HepG2 (cell line): ENCODE measurements at regions not wholly inside any gene's neighbourhood (a gene's known extent, or its start where the extent isn't known, plus 50 kb on each side); places are given as distances from the start of the nearest gene placed in this dataset.

Experiments used
- GABPA ChIP-seq, 2 experiments: IDR thresholded peaks; 2 replicates each; pipeline ENCODE4 v1.6.1; 2011 to 2016; ENCODE audit warnings: low read depth in 2 of 2, low read length in 1 of 2, missing biosample characterization in 1 of 2, missing genetic modification characterization in 1 of 2
- MXI1 ChIP-seq: IDR thresholded peaks from 3 replicates; pipeline ENCODE4 v1.6.1; 2012; ENCODE audit warnings: low read depth, low read length, inconsistent platforms, borderline replicate concordance
- NFYB ChIP-seq: sonication (generic); formaldehyde crosslinking; IDR thresholded peaks from 2 replicates; pipeline ENCODE4 v1.4.0; 2020; ENCODE audit warnings: missing genetic modification reagents
- POLR2A ChIP-seq, 2 experiments: IDR thresholded peaks; 2 replicates each; pipeline ENCODE4 v1.6.1; 2011; ENCODE audit warnings: low read depth in 2 of 2, low read length in 2 of 2, mild to moderate bottlenecking in 1 of 2, moderate library complexity in 1 of 2; ENCODE audit not compliant: insufficient read depth in 1 of 2
- RFX5 ChIP-seq: IDR thresholded peaks from 2 replicates; pipeline ENCODE4 v1.6.1; 2011; ENCODE audit warnings: low read depth, low read length, improper control_type of control experiment
- SETDB1 ChIP-seq: sonication (generic); formaldehyde crosslinking; IDR thresholded peaks from 2 replicates; pipeline ENCODE4 v1.5.1; 2020; ENCODE audit warnings: missing genetic modification reagents, mild to moderate bottlenecking, borderline replicate concordance
- SMAD3 ChIP-seq: sonication (generic); formaldehyde crosslinking; IDR thresholded peaks from 2 replicates; pipeline ENCODE4 v1.4.0; 2020; ENCODE audit warnings: missing genetic modification reagents
- TBX2 ChIP-seq: sonication (generic); formaldehyde crosslinking; IDR thresholded peaks from 2 replicates; pipeline ENCODE4 v1.5.0; 2020; ENCODE audit warnings: missing genetic modification reagents, mild to moderate bottlenecking, borderline replicate concordance
- ZNF274 ChIP-seq: sonication (generic); formaldehyde crosslinking; IDR thresholded peaks from 2 replicates; pipeline ENCODE4 v1.5.1; 2020; ENCODE audit warnings: mild to moderate bottlenecking, missing genetic modification reagents
- TF ChIP-seq, protein P1 (sequence below): sonication (generic); formaldehyde crosslinking; IDR thresholded peaks from 2 replicates; pipeline ENCODE4 v1.5.0; 2020; ENCODE audit warnings: mild to moderate bottlenecking, missing genetic modification reagents
- TF ChIP-seq, protein P2 (sequence below): sonication (generic); formaldehyde crosslinking; IDR thresholded peaks from 2 replicates; pipeline ENCODE4 v1.4.0; 2020; ENCODE audit warnings: missing genetic modification reagents
- TF ChIP-seq, protein P3 (sequence below): sonication (generic); formaldehyde crosslinking; IDR thresholded peaks from 2 replicates; pipeline ENCODE4 v1.5.1; 2020; ENCODE audit warnings: mild to moderate bottlenecking, missing genetic modification reagents, borderline replicate concordance
- TF ChIP-seq, protein P4 (sequence below): sonication (generic); formaldehyde crosslinking; IDR thresholded peaks from 2 replicates; pipeline ENCODE4 v1.5.0; 2020; ENCODE audit warnings: mild to moderate bottlenecking, missing genetic modification reagents, moderate library complexity

DNA sequence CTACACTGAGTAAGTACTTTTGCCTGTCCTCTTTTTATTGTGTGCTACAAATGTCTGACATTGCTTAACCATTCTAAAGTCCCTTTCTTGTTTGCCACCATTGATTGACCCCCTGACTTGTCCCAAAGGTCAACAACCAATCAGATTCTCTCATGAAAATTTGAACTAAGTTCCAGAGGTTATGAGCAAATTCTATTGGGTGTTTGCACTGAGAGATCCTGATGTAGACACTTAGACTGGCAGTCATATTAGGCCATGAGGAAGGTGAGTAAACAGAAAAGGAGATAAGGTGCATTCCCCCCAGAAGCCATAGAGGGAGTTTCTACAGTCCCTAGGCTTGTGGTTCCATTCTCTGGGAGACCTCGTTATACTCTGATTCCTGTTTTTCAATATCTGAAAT is 101.3 kb upstream of the E2F8 start:
- TF ChIP-seq POLR2A (IDR thresholded peaks at IDR 0.05; ENCODE audit: insufficient read depth in 1 of 2, low read depth in 2 of 2, low read length in 2 of 2) (no peak), SETDB1 (CRISPR knock-in tag) (no peak), TBX2 (CRISPR knock-in tag) (no peak), GABPA (IDR thresholded peaks at IDR 0.05; ENCODE audit: low read depth, low read length) (no peak), GABPA (CRISPR knock-in tag; IDR thresholded peaks at IDR 0.05; ENCODE audit: low read depth) (no peak), NFYB (CRISPR knock-in tag) (peak; percentile 35; the same call in 1 of the 2 replicates), MXI1 (no peak), RFX5 (no peak), ZNF274 (CRISPR knock-in tag) (no peak), SMAD3 (CRISPR knock-in tag) (no peak)
- TF ChIP-seq, protein P1, sequence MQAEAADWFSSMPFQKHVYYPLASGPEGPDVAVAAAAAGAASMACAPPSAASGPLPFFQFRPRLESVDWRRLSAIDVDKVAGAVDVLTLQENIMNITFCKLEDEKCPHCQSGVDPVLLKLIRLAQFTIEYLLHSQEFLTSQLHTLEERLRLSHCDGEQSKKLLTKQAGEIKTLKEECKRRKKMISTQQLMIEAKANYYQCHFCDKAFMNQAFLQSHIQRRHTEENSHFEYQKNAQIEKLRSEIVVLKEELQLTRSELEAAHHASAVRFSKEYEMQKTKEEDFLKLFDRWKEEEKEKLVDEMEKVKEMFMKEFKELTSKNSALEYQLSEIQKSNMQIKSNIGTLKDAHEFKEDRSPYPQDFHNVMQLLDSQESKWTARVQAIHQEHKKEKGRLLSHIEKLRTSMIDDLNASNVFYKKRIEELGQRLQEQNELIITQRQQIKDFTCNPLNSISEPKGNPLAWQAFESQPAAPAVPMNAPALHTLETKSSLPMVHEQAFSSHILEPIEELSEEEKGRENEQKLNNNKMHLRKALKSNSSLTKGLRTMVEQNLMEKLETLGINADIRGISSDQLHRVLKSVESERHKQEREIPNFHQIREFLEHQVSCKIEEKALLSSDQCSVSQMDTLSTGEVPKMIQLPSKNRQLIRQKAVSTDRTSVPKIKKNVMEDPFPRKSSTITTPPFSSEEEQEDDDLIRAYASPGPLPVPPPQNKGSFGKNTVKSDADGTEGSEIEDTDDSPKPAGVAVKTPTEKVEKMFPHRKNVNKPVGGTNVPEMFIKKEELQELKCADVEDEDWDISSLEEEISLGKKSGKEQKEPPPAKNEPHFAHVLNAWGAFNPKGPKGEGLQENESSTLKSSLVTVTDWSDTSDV (CRISPR knock-in tag), result no peak
- TF ChIP-seq, protein P2, sequence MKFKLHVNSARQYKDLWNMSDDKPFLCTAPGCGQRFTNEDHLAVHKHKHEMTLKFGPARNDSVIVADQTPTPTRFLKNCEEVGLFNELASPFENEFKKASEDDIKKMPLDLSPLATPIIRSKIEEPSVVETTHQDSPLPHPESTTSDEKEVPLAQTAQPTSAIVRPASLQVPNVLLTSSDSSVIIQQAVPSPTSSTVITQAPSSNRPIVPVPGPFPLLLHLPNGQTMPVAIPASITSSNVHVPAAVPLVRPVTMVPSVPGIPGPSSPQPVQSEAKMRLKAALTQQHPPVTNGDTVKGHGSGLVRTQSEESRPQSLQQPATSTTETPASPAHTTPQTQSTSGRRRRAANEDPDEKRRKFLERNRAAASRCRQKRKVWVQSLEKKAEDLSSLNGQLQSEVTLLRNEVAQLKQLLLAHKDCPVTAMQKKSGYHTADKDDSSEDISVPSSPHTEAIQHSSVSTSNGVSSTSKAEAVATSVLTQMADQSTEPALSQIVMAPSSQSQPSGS, result no peak
- TF ChIP-seq, protein P3, sequence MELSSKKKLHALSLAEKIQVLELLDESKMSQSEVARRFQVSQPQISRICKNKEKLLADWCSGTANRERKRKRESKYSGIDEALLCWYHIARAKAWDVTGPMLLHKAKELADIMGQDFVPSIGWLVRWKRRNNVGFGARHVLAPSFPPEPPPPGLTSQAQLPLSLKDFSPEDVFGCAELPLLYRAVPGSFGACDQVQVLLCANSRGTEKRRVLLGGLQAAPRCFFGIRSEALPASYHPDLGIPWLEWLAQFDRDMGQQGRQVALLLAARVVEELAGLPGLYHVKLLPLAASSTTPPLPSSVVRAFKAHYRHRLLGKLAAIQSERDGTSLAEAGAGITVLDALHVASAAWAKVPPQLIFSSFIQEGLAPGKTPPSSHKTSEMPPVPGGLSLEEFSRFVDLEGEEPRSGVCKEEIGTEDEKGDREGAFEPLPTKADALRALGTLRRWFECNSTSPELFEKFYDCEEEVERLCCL (CRISPR knock-in tag), result no peak
- TF ChIP-seq, protein P4, sequence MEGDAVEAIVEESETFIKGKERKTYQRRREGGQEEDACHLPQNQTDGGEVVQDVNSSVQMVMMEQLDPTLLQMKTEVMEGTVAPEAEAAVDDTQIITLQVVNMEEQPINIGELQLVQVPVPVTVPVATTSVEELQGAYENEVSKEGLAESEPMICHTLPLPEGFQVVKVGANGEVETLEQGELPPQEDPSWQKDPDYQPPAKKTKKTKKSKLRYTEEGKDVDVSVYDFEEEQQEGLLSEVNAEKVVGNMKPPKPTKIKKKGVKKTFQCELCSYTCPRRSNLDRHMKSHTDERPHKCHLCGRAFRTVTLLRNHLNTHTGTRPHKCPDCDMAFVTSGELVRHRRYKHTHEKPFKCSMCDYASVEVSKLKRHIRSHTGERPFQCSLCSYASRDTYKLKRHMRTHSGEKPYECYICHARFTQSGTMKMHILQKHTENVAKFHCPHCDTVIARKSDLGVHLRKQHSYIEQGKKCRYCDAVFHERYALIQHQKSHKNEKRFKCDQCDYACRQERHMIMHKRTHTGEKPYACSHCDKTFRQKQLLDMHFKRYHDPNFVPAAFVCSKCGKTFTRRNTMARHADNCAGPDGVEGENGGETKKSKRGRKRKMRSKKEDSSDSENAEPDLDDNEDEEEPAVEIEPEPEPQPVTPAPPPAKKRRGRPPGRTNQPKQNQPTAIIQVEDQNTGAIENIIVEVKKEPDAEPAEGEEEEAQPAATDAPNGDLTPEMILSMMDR (CRISPR knock-in tag), result no peak
